Breast epithelium (tissue), 3 donors: ENCODE measurements at regions not wholly inside any gene's neighbourhood (a gene's known extent, or its start where the extent isn't known, plus 50 kb on each side); places are given as distances from the start of the nearest gene placed in this dataset.

Source experiments
- POLR2A ChIP-seq: fragments of 450-650 bp; IDR thresholded peaks from one replicate; pipeline ENCODE4 v1.6.1; 2016; ENCODE audit warnings: antibody characterized with exemption, mild to moderate bottlenecking, moderate library complexity
- POLR2AphosphoS5 ChIP-seq, 3 donors: sonication (generic); formaldehyde crosslinking; IDR thresholded peaks; one replicate each; pipeline ENCODE4 v1.6.1; 2017; ENCODE audit warnings: antibody characterized with exemption in 3 of 3

DNA sequence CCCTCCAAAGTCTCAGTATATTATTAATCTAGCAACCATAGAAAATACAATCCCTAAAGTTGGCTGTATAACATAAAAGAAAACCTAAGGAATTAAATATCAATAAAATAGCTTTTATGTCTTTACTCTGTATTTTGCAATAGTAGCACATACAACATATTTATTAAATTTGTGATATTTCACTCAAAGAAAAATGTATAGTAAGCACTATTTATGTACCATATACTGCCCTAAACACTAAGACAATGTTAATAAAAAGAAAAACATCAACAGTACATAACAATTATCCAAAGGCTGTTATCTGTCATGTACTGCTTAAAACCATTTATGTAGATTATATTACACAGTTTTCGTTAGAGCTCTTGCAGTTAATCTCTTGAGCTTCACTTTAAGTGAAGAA is 834.5 kb upstream of the INTU start:
- no peak for TF ChIP-seq POLR2A
- no peak for TF ChIP-seq POLR2AphosphoS5 (IDR thresholded peaks at IDR 0.05)
